Epithelial cell of esophagus (primary cell): ENCODE measurements at regions not wholly inside any gene's neighbourhood (a gene's known extent, or its start where the extent isn't known, plus 50 kb on each side); places are given as distances from the start of the nearest gene placed in this dataset.

ENCODE experiments used
- DNase-seq: peaks from one replicate; pipeline ENCODE4 v3.0.0; 2010; ENCODE audit warnings: low read depth
- H3K4me3 ChIP-seq: 2 replicates; pipeline ENCODE4 v1.5.1; 2011; ENCODE audit warnings: mild to moderate bottlenecking, low read length, control low read depth
- TF ChIP-seq, protein P1 (sequence below): IDR thresholded peaks from 2 replicates; pipeline ENCODE4 v1.5.1; 2011; ENCODE audit warnings: low read depth, mild to moderate bottlenecking, low read length, control low read depth, inconsistent platforms; ENCODE audit not compliant: insufficient read depth; ENCODE audit errors: missing control alignments

DNA sequence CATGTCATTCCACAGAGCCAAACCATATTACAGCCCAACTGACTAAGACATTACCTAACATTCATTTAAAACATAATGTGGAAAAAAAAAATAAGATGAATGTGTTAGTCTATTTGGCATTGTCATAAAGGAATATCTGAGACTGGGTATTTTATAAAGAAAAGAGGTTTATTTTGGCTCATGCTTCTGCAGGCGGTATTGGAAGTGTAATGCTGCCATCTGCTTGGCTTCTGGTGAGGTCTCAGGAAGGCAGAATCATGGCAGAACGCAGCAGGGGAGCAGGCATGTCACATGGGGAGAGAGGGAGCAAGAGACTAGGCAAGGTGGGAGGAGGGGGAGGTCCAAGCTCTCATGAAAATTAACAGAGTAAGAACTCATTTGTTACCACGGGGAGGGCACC lies 504.8 kb upstream of the LRATD1 start:
- TF ChIP-seq, protein P1, sequence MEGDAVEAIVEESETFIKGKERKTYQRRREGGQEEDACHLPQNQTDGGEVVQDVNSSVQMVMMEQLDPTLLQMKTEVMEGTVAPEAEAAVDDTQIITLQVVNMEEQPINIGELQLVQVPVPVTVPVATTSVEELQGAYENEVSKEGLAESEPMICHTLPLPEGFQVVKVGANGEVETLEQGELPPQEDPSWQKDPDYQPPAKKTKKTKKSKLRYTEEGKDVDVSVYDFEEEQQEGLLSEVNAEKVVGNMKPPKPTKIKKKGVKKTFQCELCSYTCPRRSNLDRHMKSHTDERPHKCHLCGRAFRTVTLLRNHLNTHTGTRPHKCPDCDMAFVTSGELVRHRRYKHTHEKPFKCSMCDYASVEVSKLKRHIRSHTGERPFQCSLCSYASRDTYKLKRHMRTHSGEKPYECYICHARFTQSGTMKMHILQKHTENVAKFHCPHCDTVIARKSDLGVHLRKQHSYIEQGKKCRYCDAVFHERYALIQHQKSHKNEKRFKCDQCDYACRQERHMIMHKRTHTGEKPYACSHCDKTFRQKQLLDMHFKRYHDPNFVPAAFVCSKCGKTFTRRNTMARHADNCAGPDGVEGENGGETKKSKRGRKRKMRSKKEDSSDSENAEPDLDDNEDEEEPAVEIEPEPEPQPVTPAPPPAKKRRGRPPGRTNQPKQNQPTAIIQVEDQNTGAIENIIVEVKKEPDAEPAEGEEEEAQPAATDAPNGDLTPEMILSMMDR: no peak
- no peak overlapping the region for H3K4me3 ChIP-seq
- no peak for DNase-seq

DNA sequence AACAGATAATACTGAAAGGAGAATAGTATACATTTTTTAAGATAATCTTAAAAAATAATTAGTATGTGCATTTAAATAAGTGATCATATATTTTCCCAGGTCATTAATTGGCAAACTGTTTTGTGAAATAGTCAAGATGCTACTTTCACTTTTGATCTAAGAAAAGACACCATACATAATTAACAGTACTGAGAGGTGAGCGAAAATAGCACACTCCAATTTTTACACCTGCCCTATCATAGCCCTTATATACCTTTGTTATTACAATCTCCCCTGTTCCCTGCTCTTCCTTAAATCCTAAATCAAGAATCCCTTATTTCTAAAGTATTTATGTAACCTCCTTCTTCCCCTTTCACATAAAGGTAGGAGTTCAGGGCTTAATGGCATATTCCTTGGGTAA lies 500.1 kb upstream of the LRATD1 start:
- DNase-seq: no peak
- no peak overlapping the region for H3K4me3 ChIP-seq
- TF ChIP-seq, protein P1: no peak

DNA sequence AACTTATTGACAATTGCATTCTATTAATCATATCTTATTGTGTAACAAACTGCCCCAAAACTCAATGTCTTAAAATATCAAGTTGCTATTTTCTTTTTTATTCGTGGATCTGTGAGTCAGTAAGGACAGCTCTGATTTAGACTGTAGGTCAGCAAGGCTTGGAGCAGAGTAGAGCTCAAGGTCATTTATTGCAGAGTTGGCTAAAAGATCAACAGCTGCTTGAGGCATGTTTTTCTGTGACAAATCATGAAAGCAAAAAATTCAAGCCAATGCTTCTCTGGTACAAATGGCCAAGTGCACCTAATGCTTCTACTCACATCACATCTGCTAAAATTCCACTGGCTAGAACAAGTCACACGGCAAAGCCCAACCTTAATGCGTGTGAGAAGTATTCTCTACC lies 497.7 kb upstream of the LRATD1 start:
- TF ChIP-seq, protein P1: no peak
- H3K4me3 ChIP-seq: no peak overlapping the region
- DNase-seq: no peak

DNA sequence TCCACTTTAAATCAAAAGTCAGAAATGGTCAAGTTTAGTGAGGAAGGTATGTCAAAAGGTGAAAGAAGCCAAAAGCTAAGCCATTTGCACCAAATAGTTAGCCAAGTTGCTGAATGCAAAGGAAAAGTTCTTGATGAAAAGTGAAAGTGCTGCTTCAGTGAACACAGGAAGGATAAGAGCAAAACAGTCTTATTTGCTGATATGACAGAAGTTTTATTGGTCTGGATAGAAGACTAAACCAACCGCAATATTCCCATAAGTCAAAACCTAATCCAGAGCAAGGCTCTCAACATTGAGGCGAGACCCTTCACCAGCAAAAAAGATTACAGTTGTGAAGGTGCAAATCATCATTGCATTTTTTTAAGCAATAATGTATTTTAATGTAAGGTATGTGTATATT lies 496.5 kb upstream of the LRATD1 start:
- DNase-seq: no peak

DNA sequence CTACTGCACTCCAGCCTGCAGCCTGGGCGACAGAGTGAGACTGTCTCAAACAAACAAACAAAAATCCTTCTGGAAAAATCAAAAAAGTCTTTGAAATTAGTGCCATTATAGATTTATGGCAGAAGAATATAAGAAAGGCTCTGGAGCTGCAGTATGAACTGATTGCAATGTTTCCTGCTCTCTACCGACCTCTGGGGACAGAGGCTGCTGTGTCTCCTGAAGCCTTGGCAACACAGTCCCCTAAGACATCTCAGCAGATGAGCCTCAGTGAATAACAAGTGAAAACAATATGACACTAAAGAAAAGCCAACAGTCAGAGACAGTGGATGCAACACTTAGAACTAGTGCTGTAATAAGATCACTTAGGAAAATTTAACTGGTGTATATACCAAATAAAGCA lies 494.9 kb upstream of the LRATD1 start:
- TF ChIP-seq, protein P1: peak; percentile 42
- no peak overlapping the region for H3K4me3 ChIP-seq
- DNase-seq: peak; percentile 15

More for the DNA sequence above, 496.5 kb upstream of the LRATD1 start:
- TF ChIP-seq, protein P1: no peak
- H3K4me3 ChIP-seq: no peak overlapping the region

DNA sequence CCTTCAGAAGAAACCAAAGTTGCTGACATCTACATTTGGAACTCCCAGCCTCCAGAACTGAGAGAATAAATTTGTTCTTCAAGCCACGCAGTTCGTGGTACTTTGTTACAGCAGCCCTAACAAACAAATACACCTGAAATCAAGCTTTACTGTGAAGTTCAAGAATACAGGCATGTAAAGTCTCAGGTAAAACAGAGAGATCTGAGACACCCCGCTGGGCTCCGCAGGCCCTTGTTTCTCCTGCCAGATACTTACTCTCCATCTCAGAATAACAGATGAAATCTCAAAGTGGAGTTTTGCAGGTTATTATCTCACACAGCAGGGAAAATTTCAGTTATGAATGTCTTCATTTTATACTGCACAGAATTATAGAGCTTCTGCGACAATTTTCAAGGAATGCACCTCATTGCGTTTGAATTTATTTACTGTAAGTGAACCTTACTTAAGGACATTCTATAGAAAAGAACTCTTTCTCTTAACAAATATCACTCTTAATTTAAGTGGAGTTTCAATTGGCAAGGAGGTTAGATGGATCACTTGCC lies 492.4 kb upstream of the LRATD1 start:
- TF ChIP-seq, protein P1: no peak
- no peak for DNase-seq
- no peak overlapping the region for H3K4me3 ChIP-seq

DNA sequence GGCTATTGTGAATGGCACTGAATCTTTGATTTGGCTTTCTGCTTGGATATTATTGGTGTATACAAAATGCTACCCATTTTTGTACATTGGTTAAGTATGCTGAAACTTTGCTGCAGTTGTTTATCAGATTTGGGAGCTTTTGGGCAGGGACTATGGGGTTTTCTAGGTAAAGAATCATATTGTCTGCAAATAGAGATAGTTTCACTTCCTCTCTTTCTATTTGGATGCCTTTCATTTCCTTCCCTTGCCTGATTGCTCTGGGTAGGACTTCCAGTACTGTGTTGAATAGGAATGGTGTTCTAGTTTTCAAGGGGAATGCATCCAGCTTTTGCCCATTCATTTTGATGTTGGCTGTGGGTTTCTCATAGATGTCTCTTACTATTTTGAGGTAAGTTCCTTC lies 489.1 kb upstream of the LRATD1 start:
- no peak for DNase-seq
- TF ChIP-seq, protein P1: no peak
- H3K4me3 ChIP-seq: no peak overlapping the region
